H9 (cell line): ENCODE measurements at regions not wholly inside any gene's neighbourhood (a gene's known extent, or its start where the extent isn't known, plus 50 kb on each side); places are given as distances from the start of the nearest gene placed in this dataset.

Experiments used
- DNase-seq: peaks from one replicate; pipeline ENCODE4 v3.0.0-alpha.2; 2017
- H2AFZ ChIP-seq: one replicate; pipeline ENCODE4 v1.6.1; 2013; ENCODE audit warnings: mild to moderate bottlenecking, low read length, control low read depth, moderate library complexity
- H2AK5ac ChIP-seq: 2 replicates; pipeline ENCODE4 v1.6.1; 2013; ENCODE audit warnings: low read length, control low read depth, mixed read lengths; ENCODE audit not compliant: insufficient read length
- H2BK120ac ChIP-seq: one replicate; pipeline ENCODE4 v1.6.1; 2013; ENCODE audit warnings: low read depth, mild to moderate bottlenecking, low read length, control low read depth, inconsistent platforms; ENCODE audit not compliant: poor library complexity, severe bottlenecking
- H2BK12ac ChIP-seq: 2 replicates; pipeline ENCODE4 v1.6.1; 2013; ENCODE audit warnings: low read length, control low read depth, mixed read lengths, low read depth; ENCODE audit not compliant: insufficient read length
- H2BK15ac ChIP-seq: 2 replicates; pipeline ENCODE4 v1.6.1; 2013; ENCODE audit warnings: low read depth, low read length, control low read depth
- H2BK20ac ChIP-seq: one replicate; pipeline ENCODE4 v1.6.1; 2013; ENCODE audit warnings: low read depth, mild to moderate bottlenecking, low read length, control low read depth, inconsistent platforms; ENCODE audit not compliant: poor library complexity, severe bottlenecking
- H2BK5ac ChIP-seq: 2 replicates; pipeline ENCODE4 v1.6.1; 2013; ENCODE audit warnings: low read length, control low read depth, mixed read lengths; ENCODE audit not compliant: insufficient read length
- H3K14ac ChIP-seq: 2 replicates; pipeline ENCODE4 v1.6.1; 2013; ENCODE audit warnings: low read length, control low read depth; ENCODE audit not compliant: insufficient read depth
- H3K18ac ChIP-seq: 2 replicates; pipeline ENCODE4 v1.6.1; 2013; ENCODE audit warnings: low read depth, mild to moderate bottlenecking, mixed read lengths, low read length, control low read depth; ENCODE audit not compliant: insufficient read length
- H3K23ac ChIP-seq: 2 replicates; pipeline ENCODE4 v1.6.1; 2013; ENCODE audit warnings: low read length, control low read depth, mixed read lengths, low read depth; ENCODE audit not compliant: insufficient read length
- H3K23me2 ChIP-seq: 2 replicates; pipeline ENCODE4 v1.6.1; 2013; ENCODE audit warnings: low read depth, mild to moderate bottlenecking, mixed read lengths, low read length, control low read depth; ENCODE audit not compliant: insufficient read length, poor library complexity, severe bottlenecking
- H3K27ac ChIP-seq: 2 replicates; pipeline ENCODE4 v1.5.1; 2013; ENCODE audit warnings: low read length, control low read depth, mixed read lengths, low read depth; ENCODE audit not compliant: insufficient read length
- H3K27me3 ChIP-seq: 2 replicates; pipeline ENCODE4 v1.6.1; 2013; ENCODE audit warnings: low read length, control low read depth, inconsistent platforms; ENCODE audit not compliant: insufficient read depth
- H3K4ac ChIP-seq: 2 replicates; pipeline ENCODE4 v1.6.1; 2013; ENCODE audit warnings: low read depth, mild to moderate bottlenecking, control low read depth, inconsistent platforms, low read length, moderate library complexity
- H3K4me1 ChIP-seq: 2 replicates; pipeline ENCODE4 v1.6.1; 2013; ENCODE audit warnings: low read length, control low read depth, inconsistent platforms; ENCODE audit not compliant: insufficient read depth
- H3K4me2 ChIP-seq: 2 replicates; pipeline ENCODE4 v1.6.1; 2013; ENCODE audit warnings: low read length, control low read depth, mixed read lengths; ENCODE audit not compliant: insufficient read length, insufficient read depth
- H3K56ac ChIP-seq: 2 replicates; pipeline ENCODE4 v1.6.1; 2013; ENCODE audit warnings: low read depth, mild to moderate bottlenecking, mixed read lengths, low read length, control low read depth; ENCODE audit not compliant: insufficient read length
- H3K79me1 ChIP-seq: 2 replicates; pipeline ENCODE4 v1.6.1; 2013; ENCODE audit warnings: low read depth, mild to moderate bottlenecking, moderate library complexity, low read length, control low read depth, inconsistent platforms; ENCODE audit not compliant: insufficient read depth, poor library complexity, severe bottlenecking
- H3K79me2 ChIP-seq: 2 replicates; pipeline ENCODE4 v1.6.1; 2013; ENCODE audit warnings: low read length, control low read depth, inconsistent platforms; ENCODE audit not compliant: insufficient read depth
- H3K9ac ChIP-seq: 2 replicates; pipeline ENCODE4 v1.6.1; 2013; ENCODE audit warnings: low read length, control low read depth, mixed read lengths; ENCODE audit not compliant: insufficient read length; ENCODE audit errors: extremely low read depth
- H3K9me3 ChIP-seq: one replicate; pipeline ENCODE4 v1.6.1; 2013; ENCODE audit warnings: low read depth, low read length, inconsistent platforms; ENCODE audit not compliant: control insufficient read depth
- H3T11ph ChIP-seq: one replicate; pipeline ENCODE4 v1.6.1; 2013; ENCODE audit warnings: mild to moderate bottlenecking, low read length, control low read depth, inconsistent platforms
- H4K20me1 ChIP-seq: one replicate; pipeline ENCODE4 v1.6.1; 2013; ENCODE audit not compliant: control insufficient read depth, insufficient read length, insufficient read depth
- H4K5ac ChIP-seq: 2 replicates; pipeline ENCODE4 v1.6.1; 2013; ENCODE audit warnings: low read depth, mild to moderate bottlenecking, mixed read lengths, low read length, control low read depth; ENCODE audit not compliant: insufficient read length
- H4K8ac ChIP-seq: replicated peaks from 2 replicates; pipeline ENCODE4 v1.6.1; 2013; ENCODE audit warnings: low read length, control low read depth, mixed read lengths, low read depth; ENCODE audit not compliant: insufficient read length
- H4K91ac ChIP-seq: 2 replicates; pipeline ENCODE4 v1.6.1; 2013; ENCODE audit warnings: low read depth, mild to moderate bottlenecking, moderate library complexity, mixed read lengths, low read length, control low read depth; ENCODE audit not compliant: insufficient read length
- H3K27ac Mint-ChIP-seq, 3 experiments: 2 replicates in 2 of 3; 3 replicates in 1 of 3; pipeline ENCODE4 v1.8.0; 2020 to 2021; ENCODE audit warnings: mixed read lengths in 3 of 3, mild to moderate bottlenecking in 1 of 3, moderate library complexity in 1 of 3
- H3K27me3 Mint-ChIP-seq: 2 replicates; pipeline ENCODE4 v1.8.0; 2021; ENCODE audit warnings: low read depth, mild to moderate bottlenecking, moderate library complexity, mixed read lengths
- H3K36me3 Mint-ChIP-seq, 3 experiments: 2 replicates in 2 of 3; 3 replicates in 1 of 3; pipeline ENCODE4 v1.8.0; 2020 to 2021; ENCODE audit warnings: low read depth in 3 of 3, mixed read lengths in 3 of 3; ENCODE audit not compliant: insufficient read depth in 1 of 3
- H3K4me1 Mint-ChIP-seq, 2 experiments: 2 replicates each; pipeline ENCODE4 v1.8.0; 2020; ENCODE audit warnings: mixed read lengths in 2 of 2
- H3K4me3 Mint-ChIP-seq, 2 experiments: 2 replicates in 1 of 2; 3 replicates in 1 of 2; pipeline ENCODE4 v1.8.0; 2020 to 2021; ENCODE audit warnings: mild to moderate bottlenecking in 2 of 2, mixed read lengths in 2 of 2, moderate library complexity in 1 of 2
- H3K9me3 Mint-ChIP-seq, 2 experiments: 2 replicates in 1 of 2; 3 replicates in 1 of 2; pipeline ENCODE4 v1.8.0; 2020; ENCODE audit warnings: mild to moderate bottlenecking in 2 of 2, mixed read lengths in 2 of 2, moderate library complexity in 1 of 2
- CTCF ChIP-seq: fragments of 200-600 bp; sonication (generic); conservative IDR thresholded peaks from 3 replicates; pipeline ENCODE4 v1.8.0; 2021; ENCODE audit warnings: antibody characterized with exemption, mild to moderate bottlenecking
- WGBS: extraction: QIAGEN DNeasy Blood & Tissue Kit; methylation state at CpG from one replicate; pipeline ENCODE4 v1.1.7; 2013; ENCODE audit warnings: missing lambda C conversion rate, low lambda C conversion rate, mixed read lengths; ENCODE audit not compliant: insufficient read length; ENCODE audit errors: extremely low coverage; 5-methylcytosine and 5-hydroxymethylcytosine counted together

- no peak overlapping the region for H3K27ac ChIP-seq
- H4K91ac ChIP-seq: no peak overlapping the region
- H4K8ac ChIP-seq: no peak overlapping the region
- H3K79me2 ChIP-seq: no peaks in the 10 kb centered on the region
- no peaks in the 10 kb centered on the region for H3K23me2 ChIP-seq
- H3T11ph ChIP-seq: no peak overlapping the region
- H3K14ac ChIP-seq: no peak overlapping the region
- no peaks in the 10 kb centered on the region for H3K9me3 Mint-ChIP-seq
- no peak overlapping the region for H3K18ac ChIP-seq
- no peak overlapping the region for H3K4me2 ChIP-seq
- H3K4ac ChIP-seq: no peak overlapping the region
- no peak overlapping the region; a peak in 1 of 7 replicates for H3K27ac Mint-ChIP-seq
- no peak overlapping the region for H2BK15ac ChIP-seq
- H3K56ac ChIP-seq: no peak overlapping the region
- DNase-seq: no peak
- H2AFZ ChIP-seq: no peak overlapping the region
- no peaks in the 10 kb centered on the region for H3K79me1 ChIP-seq
- no peak overlapping the region for H2BK20ac ChIP-seq
- H3K23ac ChIP-seq: no peak overlapping the region
- no CpG with 5 or more reads among the region's 1 CpG for WGBS
- no peak overlapping the region for H4K5ac ChIP-seq
- no peaks in the 10 kb centered on the region for H3K27me3 ChIP-seq
- H2BK12ac ChIP-seq: no peak overlapping the region
- H3K36me3 Mint-ChIP-seq: no peaks in the 10 kb centered on the region
- H2AK5ac ChIP-seq: no peak overlapping the region
- no peak overlapping the region for H3K9ac ChIP-seq
- H3K9me3 ChIP-seq: no peaks in the 10 kb centered on the region
- no peak overlapping the region for H2BK120ac ChIP-seq
- H3K4me1 Mint-ChIP-seq: 0 out of 4 replicates have a peak, but pooled peaks cover 0 to 3% of the 10 kb centered on the region in 2 experiments
- H4K20me1 ChIP-seq: no peaks in the 10 kb centered on the region
- H2BK5ac ChIP-seq: no peak overlapping the region
- H3K4me3 Mint-ChIP-seq: no peak overlapping the region
- peaks cover 3% of the 10 kb centered on the region; the same call in 1 of the 2 replicates for H3K4me1 ChIP-seq
- no peak for TF ChIP-seq CTCF
- peaks cover 4% of the 10 kb centered on the region for H3K27me3 Mint-ChIP-seq
Observed at GRCh38 chr2:122233372-122233771, 477.9 kb downstream of the TSN start.
